ENCODE measurements at regions not wholly inside any gene's neighbourhood (a gene's known extent, or its start where the extent isn't known, plus 50 kb on each side); places are given as distances from the start of the nearest gene placed in this dataset.

- TF ChIP-seq CTCF (IDR thresholded peaks at IDR 0.05; ENCODE audit: insufficient read depth, low read length, poor library complexity, severe bottlenecking) (no peak), EZH2phosphoT487 (conservative IDR thresholded peaks at IDR 0.05; ENCODE audit: low read length) (no peak)
These were observed 58.6 kb upstream of the PAGE5 start for GRCh38 chrX:55161581-55161980.

Data from SU-DHL-6 (cell line).